HFF-Myc (cell line): ENCODE measurements at regions not wholly inside any gene's neighbourhood (a gene's known extent, or its start where the extent isn't known, plus 50 kb on each side); places are given as distances from the start of the nearest gene placed in this dataset.
"Not testable (repeated sequence)": the region's sequence is repeated elsewhere in the genome, so short reads cannot be mapped to it uniquely, and the experiment has no call there.

Experiments
- DNase-seq: peaks from one replicate; pipeline ENCODE4 v3.0.0-alpha.2; 2011; ENCODE audit warnings: low read depth; ENCODE audit errors: extremely low read depth
- H3K4me3 ChIP-seq: replicated peaks from 2 replicates; pipeline ENCODE4 v1.5.1; 2011; ENCODE audit warnings: low read depth, mild to moderate bottlenecking, control low read depth, low read length
- TF ChIP-seq, protein P1 (sequence below): IDR thresholded peaks from 2 replicates; pipeline ENCODE4 v1.5.1; 2012; ENCODE audit warnings: mild to moderate bottlenecking, low read depth, low read length, control low read depth; ENCODE audit errors: missing control alignments

GRCh38 chr20:29790510-29790909 lies 1467.0 kb upstream of the DEFB115 start:
- TF ChIP-seq, protein P1, sequence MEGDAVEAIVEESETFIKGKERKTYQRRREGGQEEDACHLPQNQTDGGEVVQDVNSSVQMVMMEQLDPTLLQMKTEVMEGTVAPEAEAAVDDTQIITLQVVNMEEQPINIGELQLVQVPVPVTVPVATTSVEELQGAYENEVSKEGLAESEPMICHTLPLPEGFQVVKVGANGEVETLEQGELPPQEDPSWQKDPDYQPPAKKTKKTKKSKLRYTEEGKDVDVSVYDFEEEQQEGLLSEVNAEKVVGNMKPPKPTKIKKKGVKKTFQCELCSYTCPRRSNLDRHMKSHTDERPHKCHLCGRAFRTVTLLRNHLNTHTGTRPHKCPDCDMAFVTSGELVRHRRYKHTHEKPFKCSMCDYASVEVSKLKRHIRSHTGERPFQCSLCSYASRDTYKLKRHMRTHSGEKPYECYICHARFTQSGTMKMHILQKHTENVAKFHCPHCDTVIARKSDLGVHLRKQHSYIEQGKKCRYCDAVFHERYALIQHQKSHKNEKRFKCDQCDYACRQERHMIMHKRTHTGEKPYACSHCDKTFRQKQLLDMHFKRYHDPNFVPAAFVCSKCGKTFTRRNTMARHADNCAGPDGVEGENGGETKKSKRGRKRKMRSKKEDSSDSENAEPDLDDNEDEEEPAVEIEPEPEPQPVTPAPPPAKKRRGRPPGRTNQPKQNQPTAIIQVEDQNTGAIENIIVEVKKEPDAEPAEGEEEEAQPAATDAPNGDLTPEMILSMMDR: no peak
- DNase-seq: no peak
- no peak overlapping the region for H3K4me3 ChIP-seq

GRCh38 chr20:29831508-29831907 lies 1426.0 kb upstream of the DEFB115 start:
- not testable (repeated sequence) for H3K4me3 ChIP-seq, DNase-seq

DNA sequence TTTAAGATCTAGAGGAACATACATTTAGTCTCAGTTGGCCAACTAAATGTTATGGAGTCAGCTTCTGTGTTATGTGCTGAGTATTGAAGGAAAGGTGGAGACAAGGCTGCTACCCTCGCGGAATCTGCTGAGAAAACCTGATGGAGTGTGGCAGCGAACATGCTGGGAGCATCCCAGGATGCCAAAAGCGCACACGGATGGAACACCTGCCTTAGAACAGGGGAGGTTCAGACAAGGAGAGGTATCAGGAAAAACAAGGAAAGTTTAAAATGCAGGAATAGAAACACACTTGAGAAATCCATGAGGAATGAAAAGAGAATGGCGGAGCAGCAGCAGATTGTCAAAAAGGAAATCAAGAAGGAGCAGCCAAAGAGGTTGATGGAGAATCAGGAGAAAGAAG lies 1389.5 kb upstream of the DEFB115 start:
- not testable (repeated sequence) for DNase-seq

GRCh38 chr20:29868688-29869087 lies 1388.8 kb upstream of the DEFB115 start:
- not testable (repeated sequence) for H3K4me3 ChIP-seq, DNase-seq

More for the DNA sequence above, 1389.5 kb upstream of the DEFB115 start:
- not testable (repeated sequence) for H3K4me3 ChIP-seq

DNA sequence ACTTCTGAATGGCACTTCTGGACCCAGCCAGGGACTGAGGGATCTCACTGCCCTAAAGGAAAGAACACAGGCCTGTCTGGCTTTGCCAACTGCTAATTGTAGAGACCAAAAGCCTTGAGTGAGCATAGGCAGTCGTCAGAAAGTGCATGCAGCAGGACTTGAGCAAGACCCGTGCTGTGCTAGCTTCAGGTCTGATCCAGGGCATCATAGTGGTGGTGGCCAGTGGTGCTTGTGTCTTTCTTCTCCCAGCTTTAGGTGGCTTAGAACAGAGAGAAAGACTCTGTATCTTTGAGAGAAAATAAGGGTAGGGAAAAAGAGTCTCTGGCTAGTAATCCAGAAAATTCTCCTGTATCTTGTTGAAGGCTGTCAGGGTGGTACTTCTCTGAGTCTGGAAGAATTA lies 1385.6 kb upstream of the DEFB115 start:
- H3K4me3 ChIP-seq, DNase-seq: not testable (repeated sequence)

DNA sequence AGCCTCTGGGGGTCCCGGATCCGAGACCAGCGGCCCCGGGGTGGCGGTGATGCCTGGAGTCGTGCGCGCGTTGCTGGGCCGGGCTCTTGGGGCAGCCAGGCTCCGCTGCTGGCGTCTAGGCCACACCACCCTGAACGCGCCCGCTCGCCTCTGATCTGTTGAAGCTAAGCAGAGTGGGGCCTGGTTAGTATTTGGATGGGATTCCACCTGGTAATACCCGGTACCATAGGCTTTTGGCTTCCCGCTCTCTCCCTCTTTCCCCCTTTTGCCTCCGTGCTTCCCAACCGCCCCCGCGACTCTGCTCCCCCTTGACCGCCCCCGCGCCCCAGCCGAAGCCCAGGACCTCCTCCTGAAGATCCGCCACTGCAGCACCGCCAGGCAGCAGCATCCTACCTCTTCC lies 1383.5 kb upstream of the DEFB115 start:
- H3K4me3 ChIP-seq: peak overlapping the region; percentile 37
- TF ChIP-seq, protein P1: no peak
- DNase-seq: no peak

DNA sequence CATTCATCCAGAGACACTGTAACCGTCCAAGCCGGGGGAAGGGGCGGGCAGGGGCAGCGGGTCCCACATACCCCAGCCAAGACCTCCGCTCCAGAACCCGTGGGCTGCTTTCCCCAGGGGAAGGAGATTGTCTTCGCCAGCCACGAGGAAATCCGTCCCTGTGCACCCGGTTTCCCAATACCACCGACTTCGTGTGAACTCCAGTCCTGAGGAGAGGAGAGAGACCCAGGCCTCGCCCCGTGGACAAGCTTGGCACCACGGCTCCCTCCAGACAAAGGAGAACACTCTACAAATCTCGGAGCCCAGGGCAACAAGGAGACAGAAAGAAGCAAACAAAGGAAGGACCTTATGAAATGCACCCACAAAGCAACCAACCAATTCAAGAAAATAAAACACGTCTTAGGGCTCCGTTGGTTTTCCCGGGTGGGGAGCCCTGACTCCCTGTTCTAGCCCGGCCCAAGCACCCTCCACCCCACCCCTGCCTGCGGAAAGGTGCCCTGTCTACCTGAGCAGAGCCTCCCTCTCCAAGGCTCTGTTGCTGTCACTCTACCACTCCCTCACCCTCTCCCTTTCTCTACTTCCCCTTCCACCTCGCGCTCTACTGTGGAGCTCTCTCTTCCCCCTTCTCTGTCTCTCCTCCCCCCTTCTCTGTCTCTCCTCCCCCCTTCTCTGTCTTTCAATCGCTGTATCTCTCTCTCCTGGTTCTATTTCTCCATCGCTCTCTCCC lies 1382.8 kb upstream of the DEFB115 start:
- no peak overlapping the region for H3K4me3 ChIP-seq
- TF ChIP-seq, protein P1: no peak
- DNase-seq: no peak

DNA sequence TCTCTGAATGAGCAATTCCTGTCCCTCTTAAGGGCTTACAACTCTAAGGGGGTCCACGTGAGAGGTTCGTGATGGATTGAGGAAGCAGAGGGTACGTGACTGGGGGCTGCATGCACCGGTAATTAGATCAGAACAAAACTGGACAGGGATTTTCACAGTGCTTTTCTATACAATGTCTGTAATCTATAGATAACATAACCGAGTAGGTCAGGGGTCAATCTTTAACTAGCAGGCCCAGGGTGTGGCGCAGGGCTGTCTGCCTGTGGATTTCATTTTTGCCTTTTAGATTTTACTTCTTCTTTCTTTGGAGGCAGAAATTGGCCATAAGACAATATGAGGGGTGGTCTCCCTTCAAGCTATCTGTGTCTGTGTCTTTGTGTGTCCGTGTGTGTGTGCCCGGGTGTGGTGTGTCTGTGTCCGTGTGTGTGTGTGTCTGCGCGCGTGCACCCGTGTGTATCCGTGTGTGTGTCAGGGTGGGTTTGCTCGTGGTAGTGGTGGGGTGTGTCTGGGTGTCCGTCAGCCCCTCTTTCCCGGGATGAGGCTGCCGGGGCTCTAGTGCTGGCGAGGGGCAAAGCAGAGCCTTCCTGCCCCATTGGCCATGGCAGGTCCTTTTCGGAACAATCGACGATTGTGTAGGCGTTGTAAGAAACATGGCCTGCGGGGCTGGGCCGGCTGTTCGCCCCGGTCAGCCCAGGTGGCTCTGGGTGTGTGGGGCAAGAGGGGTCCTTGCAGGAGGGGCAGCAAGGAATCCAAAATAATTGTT lies 1382.0 kb upstream of the DEFB115 start:
- not testable (repeated sequence) for DNase-seq, H3K4me3 ChIP-seq

- not testable (repeated sequence) for H3K4me3 ChIP-seq, DNase-seq
These were observed 1381.2 kb upstream of the DEFB115 start for GRCh38 chr20:29876084-29876910.

DNA sequence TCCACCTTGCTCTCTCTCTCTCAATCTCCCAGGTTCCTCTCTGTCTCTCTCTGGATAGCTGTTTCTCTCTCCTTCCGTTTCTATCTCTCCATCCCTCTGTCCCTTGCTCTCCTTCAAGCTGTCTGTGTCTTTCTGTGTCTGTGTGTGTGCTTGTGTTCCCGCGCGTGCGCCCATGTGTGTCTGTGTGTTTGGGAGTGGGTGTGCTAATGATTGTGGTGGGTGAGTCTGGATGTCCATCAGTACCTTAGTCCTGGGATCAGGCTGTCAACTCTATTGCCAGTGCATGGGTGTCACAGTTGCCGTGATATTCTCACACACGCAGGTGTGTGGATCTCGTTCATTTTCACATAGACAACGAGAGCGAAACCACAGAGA lies 1380.6 kb upstream of the DEFB115 start:
- TF ChIP-seq, protein P1: no peak
- DNase-seq: no peak
- H3K4me3 ChIP-seq: no peak overlapping the region

- not testable (repeated sequence) for DNase-seq, H3K4me3 ChIP-seq
These were observed 1379.8 kb upstream of the DEFB115 start for GRCh38 chr20:29877411-29878280.
